Forelimb muscle (tissue), 1 donor: ENCODE measurements at regions not wholly inside any gene's neighbourhood (a gene's known extent, or its start where the extent isn't known, plus 50 kb on each side); places are given as distances from the start of the nearest gene placed in this dataset.

Source experiments
- DNase-seq: peaks from one replicate; pipeline ENCODE4 v3.0.0-alpha.2; 2013; ENCODE audit warnings: low read depth

DNA sequence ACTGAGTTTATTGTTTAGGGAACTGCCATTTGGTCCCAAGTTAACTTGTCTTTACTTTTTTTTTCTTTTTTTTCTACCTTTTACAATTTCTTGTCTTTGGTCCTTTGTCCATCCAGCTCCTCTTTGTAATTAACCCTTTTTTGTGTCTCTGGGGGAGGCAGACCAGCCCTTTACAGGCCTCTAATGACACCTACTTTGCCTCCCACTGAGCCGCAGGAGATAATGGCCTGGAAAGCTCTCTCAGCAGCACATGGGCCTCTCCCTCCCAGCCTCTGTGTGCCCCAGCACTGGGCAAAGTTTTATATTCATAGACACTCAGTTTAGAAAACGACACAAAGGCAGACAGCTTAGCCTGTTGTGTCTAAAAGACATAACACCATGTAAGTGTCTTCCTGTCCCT, 480.4 kb downstream of the SOX6 start:
- no peak for DNase-seq

DNA sequence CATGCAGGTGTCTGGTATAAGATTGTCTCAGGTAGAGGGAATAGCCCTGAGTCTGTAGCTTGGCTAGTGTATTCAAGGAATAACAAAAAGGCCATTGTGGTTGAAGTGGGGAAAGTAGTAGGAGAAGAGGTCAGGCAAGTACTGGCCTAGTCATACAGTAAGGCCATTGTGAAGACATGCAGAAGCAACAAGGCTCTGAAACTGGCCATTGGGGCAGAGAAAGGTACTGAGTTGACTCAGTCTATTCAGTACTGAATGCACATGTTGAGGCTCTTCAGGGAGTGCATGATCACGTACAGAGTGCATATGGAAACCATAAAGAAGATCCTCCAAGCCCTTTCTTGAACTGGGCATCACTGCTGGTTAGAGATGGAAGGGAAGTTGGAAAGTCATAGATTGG, 477.6 kb downstream of the SOX6 start:
- DNase-seq, result no peak

DNA sequence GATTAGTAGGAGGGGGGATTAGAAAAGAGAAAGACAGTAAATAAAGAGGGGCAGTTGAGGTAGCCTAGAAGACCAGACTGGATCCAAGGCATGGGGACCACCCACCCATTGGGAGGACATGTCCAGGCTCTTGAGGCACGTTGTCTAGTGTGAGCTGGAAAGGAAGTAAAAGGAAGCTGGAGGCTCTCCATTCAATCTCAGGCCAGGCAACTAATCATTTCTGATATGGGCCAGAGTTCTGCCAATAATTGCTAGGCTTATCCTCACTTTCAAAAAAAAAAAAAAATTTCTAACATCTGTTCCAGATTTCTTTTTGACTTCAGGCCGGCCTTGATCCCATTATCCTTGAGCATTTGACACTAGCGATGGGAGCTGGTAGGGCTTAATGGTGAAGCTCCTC, 476.1 kb downstream of the SOX6 start:
- DNase-seq, result no peak

DNA sequence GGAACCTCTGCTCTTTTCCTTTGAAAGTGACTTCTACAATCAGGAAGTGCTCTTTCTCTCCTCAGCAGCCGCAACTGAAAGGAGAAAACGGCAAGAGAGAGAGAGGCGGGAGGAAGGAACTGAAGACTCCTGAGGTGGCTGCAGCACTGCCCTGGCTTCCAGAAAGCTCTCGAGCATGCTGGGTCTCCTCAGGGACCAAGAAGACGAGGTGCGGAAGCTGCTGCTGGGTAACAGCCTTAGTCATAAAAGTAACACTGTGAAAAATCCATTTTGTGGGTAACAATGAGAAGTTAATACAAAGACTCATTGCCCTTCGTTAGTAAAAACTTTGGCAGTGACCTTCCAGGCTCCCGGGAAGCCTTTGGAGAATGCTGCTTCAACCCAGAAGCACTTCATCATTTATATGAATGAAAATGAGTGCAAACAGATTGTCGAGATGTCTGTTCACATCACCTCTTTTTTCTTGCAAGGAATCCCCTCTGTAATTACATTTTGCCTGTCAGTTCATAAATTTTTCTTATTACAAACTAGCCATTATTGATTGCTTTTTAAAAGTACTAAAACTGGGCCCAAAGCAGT, 473.4 kb downstream of the SOX6 start:
- DNase-seq, result no peak

DNA sequence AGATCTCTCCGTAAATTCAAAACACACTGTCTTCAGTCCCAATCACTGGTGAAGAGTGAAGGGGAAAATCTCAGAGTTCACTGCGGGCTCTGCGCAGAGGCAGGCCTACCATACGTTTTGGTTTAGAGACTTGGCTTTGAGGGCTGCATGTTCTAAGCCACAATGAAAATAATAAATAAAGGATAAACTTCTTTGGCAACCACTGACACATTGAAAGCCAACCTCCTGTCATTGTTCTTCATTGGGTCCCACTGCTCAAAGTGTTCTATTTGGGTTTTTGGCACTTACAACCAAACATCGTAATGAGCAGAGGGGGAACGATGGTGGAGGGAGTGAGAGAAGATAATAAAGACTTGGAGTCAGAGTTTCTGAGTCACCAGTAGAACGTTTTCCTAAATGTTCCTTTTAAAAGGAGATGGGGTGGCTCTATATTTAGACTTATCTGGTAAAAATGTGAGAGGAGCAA, 472.9 kb downstream of the SOX6 start:
- DNase-seq, result peak; percentile 61

DNA sequence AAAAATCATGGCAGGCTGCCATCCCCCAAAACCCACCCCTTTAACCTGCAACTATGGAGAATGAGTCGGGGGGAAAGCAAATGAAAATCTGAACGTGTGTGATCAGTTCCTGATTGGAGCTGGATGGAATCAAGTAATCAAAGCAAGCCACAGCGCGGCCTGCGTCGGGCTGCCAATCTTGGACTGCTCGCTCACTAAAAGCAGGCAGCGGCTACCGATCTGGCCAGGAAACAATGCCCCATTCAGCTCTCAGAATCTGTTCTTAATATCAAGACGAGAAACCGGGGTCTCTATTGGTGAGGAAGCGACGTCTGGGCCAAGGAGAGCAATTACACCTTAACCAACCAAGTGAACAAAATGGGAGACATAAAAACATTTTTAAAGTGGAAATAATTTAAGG, 472.2 kb downstream of the SOX6 start:
- DNase-seq, result no peak

DNA sequence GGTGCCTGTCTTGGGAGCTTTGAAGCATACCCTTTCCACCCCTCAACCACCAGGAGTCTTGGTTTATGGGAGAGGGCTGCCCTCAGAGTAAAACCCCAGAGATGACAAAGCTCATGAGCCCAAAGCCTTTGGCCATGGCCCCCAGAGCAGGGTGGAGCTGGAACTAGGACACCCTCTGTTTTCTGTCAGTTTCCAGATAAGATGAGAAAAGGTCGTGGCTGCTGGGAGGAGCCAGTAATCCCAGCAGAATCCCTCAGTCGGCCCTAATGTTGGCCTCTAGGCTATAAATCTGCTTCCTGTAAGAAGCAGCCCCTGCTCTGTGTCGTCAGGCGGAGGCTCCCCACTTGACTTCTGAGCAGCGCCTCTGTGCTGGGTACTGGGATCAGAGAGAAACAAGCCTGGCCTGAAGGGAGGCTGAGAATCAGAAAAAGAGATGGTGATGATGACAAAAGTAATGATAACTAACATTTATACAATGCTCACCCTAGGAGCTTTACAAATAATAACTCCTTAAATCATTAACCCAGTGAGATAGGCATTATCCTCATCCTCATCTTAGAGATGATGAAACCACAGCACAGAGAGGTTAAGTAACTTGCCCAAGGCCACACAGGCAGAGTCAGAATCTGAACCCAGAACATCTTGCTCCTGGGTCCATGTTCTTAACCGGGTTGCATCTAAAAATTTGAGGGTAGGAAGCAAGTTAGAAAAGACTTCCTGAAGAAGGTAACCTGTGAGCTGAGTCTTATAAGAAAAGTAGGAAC, 471.4 kb downstream of the SOX6 start:
- no peak for DNase-seq

DNA sequence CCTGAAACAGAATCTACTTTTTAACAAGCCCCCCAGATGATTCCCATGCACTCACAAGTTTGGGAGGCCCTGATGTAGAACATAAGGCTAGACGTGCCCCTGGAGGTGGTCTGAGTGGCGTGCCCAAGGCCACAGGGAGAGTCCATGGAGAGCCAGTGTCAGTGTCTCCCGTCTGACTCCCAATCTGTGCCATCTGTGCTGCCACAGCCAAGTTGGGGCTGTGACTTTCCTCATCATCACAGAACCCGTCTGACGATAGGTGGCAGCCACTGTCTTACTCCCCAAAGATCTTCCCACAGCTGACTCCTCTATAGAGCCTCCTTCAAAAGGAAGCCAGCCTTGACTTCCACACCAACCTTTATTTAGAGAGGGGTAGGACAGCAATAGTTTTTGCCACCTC, 470.5 kb downstream of the SOX6 start:
- no peak for DNase-seq

DNA sequence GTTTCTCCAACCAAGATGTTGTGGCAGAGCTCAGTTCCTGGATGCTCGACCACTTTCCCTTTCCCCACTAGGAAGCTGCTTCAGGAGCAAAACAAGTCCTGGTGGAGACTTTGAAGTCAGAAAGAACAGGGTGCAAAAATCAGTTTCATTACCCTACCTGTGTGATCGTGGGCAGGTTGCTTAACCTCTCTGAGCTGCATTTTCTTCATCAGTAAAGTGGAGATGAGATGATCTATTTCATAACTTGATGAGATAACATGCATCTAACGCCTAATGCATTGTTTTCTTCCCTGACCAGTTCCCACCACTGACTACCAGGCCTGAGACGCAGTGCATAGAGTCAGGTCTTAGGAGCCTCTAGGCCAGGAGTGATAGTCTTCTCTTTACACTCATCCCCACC, 470.0 kb downstream of the SOX6 start:
- no peak for DNase-seq

DNA sequence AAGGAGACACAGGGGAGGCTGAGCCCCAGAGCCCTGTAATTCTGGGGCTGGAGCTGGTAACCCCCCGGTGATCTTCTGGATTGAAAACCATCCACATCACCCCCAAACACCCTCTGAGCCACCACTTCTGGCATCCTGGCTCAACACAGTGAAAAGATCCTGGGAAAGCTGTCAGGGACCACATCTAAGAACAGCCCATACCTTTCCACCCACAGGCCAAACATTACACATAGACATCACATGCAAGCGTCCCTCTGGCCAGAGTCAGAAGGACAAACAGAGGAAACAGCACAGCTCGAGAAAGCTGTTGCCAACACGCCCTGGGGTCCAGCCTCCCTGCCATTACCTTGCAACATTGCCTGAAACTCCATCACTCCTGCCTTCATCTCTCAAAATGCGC, 469.5 kb downstream of the SOX6 start:
- no peak for DNase-seq

DNA sequence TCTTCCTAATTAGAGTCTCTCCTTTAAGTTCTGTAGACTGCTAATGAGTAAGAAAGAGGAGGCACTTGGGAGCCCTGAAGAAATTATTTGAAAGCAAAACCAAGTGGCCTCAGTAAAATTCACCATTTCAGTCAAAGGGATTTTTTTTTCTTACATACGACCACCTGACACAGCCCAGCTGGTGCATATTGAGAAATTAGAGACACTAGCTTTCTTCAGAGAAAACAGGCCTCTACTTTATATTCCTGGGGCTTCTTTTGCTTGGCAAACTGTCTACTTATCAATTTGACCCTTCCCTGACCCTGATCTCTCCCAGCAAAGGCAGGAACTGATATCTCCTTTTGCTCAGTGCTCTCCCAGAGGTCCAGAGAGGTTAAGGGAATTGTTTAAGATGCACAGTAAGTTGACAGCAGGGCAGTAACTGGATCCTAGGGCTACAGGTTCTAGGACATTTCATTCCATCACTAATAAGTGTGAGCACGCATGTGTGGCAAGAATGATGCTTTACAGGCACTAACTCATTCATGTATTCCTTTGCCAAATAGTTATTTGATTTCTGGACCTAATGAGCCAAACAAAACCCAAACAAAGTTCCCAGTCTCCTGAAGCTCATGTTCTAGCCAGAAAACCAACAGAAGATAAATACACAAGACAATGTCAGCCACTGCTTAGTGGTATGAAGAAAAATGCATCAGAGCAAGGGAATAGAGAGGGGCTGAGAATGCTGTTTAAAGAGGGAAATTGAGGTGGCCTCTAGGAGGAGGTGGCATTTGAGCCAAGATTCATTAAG, 467.6 kb downstream of the SOX6 start:
- no peak for DNase-seq

DNA sequence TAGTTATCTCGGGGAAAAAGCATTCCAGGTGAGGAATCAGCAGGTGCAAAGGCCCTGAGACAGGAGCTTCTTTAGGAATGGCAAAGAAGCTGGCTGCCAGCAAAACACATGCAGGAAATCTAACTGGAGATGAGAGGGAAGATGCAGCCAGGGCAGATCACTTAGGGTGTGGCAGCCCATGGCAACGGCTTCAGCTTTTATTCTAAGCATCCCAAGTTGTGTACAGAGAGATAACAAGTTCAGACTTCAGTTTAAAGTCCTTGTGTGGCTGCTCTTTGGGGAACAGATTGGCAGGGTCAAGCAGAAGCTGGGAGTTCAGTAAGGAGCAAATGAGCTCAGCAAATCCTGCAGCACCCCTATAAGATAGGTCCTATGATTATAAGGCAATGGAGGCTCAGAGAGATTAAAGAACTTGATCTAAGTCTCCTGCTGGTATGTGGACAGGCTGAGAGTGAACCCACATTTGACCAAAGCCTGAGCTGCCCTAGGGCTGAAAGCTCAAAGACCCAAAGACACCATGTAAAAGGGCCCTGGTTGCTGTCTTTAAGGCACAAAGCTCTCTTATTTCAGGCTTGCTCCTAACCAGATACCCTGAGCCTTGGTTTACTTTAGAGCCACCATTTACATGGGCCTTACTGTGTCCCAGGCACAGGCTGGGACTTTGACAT, 466.8 kb downstream of the SOX6 start:
- DNase-seq, result no peak

DNA sequence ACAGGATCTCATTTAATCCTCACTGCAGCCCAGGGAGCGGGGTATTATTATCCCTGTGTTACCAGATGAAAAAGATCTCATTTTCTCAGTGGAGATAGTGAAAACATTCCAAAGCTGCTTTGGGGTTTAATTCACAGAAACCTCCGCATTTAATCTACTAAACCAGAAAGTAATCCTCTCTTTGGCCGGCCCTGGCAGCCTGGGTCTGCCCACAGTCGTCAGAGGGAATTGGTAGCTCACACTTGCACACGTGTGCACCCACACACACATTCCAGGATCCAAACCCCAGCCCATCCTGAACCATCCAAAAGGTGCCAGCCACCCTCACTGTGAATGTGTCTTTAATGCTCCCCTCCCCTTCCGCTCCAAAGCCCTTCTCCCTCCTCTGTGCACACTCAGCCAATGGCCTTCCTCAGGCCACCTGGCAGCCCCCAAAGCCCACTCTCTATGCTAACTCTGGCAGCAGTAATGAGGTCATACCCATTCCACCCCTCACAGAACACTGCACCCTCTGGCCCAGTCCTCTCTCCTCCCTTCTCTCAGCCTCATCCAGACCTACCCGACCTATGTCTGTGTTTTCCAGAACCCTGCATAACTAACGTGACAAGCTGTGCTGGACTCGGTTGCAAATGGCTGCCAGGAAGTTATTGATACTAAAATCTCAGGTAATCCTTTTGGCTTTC, 466.2 kb downstream of the SOX6 start:
- no peak for DNase-seq

DNA sequence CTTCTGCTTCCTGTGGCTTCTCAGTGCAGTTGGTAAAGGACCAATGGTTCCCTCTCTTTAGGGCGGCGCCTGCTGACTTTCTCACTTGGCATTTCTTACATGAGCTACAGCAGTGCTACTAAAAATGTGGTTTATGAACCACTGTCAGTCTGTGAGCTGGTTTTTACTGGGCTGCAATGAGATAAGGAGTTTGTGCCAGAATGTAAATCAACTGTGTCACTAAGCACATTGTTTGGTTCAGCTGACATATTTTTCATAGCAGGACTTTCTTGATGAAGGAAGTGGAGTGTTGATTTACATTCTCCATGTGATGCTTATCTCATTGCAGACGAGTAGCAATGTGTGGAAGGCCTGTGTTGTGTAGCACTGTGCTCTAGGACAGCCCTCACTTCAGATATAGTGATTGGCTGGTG, 463.3 kb downstream of the SOX6 start:
- DNase-seq, result no peak

DNA sequence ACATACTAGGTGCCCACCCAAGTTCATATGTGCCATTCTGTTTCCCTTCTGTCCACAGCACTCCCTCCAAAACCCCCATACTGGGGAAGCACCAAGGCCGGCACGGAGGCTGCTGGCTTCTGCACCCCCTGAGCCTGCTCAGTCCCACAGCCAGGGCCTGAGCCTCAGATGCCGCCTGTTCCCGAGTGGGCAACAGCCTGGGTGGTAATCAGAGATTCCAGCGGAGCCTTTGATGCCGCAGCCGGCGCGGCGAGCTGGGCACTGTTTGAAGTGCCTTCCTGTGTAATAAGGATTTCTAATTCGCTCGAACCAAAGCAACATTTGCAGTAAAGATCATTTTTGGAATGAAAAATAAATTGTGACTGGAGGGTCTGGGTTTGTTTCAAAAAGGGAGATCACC, 460.3 kb downstream of the SOX6 start:
- no peak for DNase-seq

DNA sequence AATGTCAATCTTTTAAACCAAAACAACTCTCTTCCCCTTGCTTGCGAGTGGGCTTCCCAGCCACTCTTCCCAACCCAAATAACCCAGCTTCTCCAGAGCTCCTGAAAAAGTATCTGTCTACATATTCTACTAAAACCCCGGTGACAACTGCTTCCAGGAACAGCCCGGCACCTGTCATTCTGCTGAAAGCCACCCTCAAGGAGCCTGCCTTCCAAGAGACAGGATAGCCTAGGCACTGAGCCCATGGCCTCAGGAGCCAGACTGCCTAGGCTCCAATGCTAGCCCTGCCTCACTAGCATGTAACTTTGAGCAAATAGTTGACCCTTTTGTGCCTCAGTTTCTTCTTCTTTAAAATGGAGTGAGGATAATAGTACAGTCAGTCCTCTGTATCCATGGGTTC, 459.8 kb downstream of the SOX6 start:
- no peak for DNase-seq

DNA sequence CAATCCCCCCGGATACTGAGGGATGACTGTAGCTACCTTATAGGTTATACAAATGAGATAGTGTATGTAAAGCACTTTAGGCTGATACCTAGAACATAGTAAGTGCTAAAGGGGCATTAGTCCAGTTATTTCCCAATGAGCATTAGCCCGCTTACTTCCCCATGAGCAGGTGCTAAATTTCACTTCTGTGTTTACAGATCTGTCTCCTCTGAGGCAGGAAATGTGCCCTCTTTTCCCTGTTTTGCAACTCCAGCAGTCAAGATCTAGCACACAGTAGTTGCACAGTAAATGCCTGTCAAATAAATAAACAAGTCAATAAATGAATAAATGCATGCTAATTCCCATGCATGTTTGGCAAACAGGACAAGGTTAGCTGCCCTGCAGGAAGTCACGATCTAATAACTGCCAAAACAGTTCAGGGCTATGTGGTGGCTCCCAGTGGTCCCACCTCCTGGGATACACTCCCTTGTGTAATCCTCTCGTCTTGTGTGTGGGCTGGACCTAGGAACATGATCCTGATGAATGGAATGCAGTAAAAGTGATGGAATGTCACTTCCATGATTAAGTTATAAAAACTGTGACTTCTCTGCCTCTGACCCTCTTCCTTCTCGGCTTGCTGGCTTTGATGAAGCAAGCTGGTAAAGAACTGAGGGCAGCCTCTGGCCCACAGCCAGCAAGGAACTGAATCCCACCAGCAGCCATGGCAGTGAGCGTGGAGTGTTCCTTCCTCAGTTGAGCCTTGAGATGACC, 459.0 kb downstream of the SOX6 start:
- no peak for DNase-seq

DNA sequence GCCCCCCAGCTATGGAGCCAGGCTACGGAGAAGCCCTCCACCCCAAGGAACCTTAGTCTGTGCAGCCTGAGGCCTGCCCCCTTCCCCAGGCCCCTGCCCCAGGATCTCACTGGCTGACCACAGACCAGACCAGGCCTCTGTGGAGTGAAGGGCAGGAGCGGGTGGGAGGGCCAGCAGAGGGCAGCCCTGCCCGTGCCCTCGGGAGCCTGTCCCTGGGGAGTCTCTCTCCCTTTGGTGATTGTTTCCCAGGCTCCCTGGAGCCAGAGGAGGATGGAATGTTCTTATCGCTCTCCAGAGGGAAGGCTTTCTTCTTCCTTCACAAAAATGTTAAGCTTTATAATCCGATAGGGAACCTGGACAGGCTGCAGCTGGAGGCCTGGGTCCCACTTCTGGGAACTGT, 455.3 kb downstream of the SOX6 start:
- DNase-seq, result no peak

DNA sequence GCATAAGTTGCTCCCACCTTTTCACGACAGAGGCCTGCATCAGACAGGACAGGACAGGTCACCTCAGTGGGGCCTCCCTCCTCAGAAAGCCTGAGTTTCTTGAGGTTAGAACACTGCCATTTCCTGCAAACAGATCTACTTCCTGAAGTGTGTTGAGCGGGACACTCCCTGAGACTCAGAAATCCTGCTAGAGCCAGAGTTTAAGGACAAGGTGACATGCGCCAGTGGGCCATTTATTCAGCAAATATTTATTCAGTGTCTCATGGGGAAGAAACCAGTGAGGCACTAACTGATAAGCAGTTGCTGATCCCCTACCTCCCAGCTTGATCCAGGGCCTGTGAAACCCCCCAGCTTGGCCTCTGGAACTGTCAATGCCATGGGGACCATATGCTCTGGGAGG, 454.6 kb downstream of the SOX6 start:
- DNase-seq, result no peak

DNA sequence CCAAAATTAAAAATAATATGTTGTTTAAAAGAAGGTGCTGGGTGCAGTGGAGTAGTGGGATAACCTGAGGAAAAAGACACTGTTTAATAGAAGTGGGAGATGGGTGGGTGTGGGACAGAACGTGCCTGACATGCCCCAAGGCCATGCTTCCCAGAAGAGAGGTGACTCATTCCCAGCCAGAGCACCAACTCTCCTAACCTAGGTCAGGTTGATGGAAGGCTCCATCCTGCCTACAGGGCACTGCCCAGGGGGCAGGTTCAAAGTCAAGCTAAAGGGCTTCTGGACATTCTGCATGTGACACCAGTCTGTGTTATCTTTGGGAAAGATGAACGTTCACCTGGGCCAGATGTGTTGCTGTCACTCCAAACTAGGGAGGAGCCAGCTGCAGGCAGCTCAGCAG, 453.1 kb downstream of the SOX6 start:
- DNase-seq, result no peak
